ENCODE measurements at regions not wholly inside any gene's neighbourhood (a gene's known extent, or its start where the extent isn't known, plus 50 kb on each side); places are given as distances from the start of the nearest gene placed in this dataset.

- Histone ChIP-seq H3K4me1 (ENCODE audit: insufficient read depth, low read length) (no peaks in the 10 kb centered on the region), H4K20me1 (ENCODE audit: insufficient read depth, low read length) (no peaks in the 10 kb centered on the region), H3K36me3 (ENCODE audit: insufficient read depth, low read length) (no peaks in the 10 kb centered on the region), H3K9ac (ENCODE audit: low read depth, low read length) (no peak overlapping the region), H2AFZ (ENCODE audit: low read depth, low read length) (no peak overlapping the region), H3K27ac (ENCODE audit: low read length) (no peak overlapping the region), H3K27me3 (ENCODE audit: insufficient read depth, low read length, poor library complexity) (no peaks in the 10 kb centered on the region), H3K79me2 (ENCODE audit: insufficient read depth, low read length) (no peaks in the 10 kb centered on the region), H3K9me3 (ENCODE audit: insufficient read depth, low read length, severe bottlenecking) (no peaks in the 10 kb centered on the region), H3K4me3 (ENCODE audit: low read depth in 1 of 2, low read length in 2 of 2) (no peak overlapping the region), H3K4me2 (ENCODE audit: insufficient read depth, low read length) (no peak overlapping the region)
- DNase-seq (no peak), ATAC-seq (ENCODE audit: insufficient read depth, low read depth) (no peak)
- no peak for TF ChIP-seq EZH2 (IDR thresholded peaks at IDR 0.05; ENCODE audit: borderline replicate concordance, low read depth, low read length, severe bottlenecking)
- TF ChIP-seq, protein P1, sequence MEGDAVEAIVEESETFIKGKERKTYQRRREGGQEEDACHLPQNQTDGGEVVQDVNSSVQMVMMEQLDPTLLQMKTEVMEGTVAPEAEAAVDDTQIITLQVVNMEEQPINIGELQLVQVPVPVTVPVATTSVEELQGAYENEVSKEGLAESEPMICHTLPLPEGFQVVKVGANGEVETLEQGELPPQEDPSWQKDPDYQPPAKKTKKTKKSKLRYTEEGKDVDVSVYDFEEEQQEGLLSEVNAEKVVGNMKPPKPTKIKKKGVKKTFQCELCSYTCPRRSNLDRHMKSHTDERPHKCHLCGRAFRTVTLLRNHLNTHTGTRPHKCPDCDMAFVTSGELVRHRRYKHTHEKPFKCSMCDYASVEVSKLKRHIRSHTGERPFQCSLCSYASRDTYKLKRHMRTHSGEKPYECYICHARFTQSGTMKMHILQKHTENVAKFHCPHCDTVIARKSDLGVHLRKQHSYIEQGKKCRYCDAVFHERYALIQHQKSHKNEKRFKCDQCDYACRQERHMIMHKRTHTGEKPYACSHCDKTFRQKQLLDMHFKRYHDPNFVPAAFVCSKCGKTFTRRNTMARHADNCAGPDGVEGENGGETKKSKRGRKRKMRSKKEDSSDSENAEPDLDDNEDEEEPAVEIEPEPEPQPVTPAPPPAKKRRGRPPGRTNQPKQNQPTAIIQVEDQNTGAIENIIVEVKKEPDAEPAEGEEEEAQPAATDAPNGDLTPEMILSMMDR (IDR thresholded peaks at IDR 0.05; ENCODE audit: borderline replicate concordance, extremely low read depth, low read length, poor library complexity, severe bottlenecking): no peak
Observed at GRCh38 chr9:115637661-115638060, 515.9 kb upstream of the PAPPA start.

- no peak for ATAC-seq (ENCODE audit: insufficient read depth, low read depth)
- Histone ChIP-seq H3K79me2 (ENCODE audit: insufficient read depth, low read length) (no peaks in the 10 kb centered on the region), H3K27ac (ENCODE audit: low read length) (no peak overlapping the region), H3K9me3 (ENCODE audit: insufficient read depth, low read length, severe bottlenecking) (no peaks in the 10 kb centered on the region), H2AFZ (ENCODE audit: low read depth, low read length) (no peak overlapping the region), H3K4me2 (ENCODE audit: insufficient read depth, low read length) (no peak overlapping the region), H3K27me3 (ENCODE audit: insufficient read depth, low read length, poor library complexity) (no peaks in the 10 kb centered on the region), H3K4me3 (ENCODE audit: low read depth in 1 of 2, low read length in 2 of 2) (no peak overlapping the region), H3K36me3 (ENCODE audit: insufficient read depth, low read length) (no peaks in the 10 kb centered on the region), H3K9ac (ENCODE audit: low read depth, low read length) (no peak overlapping the region), H3K4me1 (ENCODE audit: insufficient read depth, low read length) (no peaks in the 10 kb centered on the region), H4K20me1 (ENCODE audit: insufficient read depth, low read length) (no peaks in the 10 kb centered on the region)
- TF ChIP-seq, protein P1 (IDR thresholded peaks at IDR 0.05; ENCODE audit: borderline replicate concordance, extremely low read depth, low read length, poor library complexity, severe bottlenecking): no peak
- TF ChIP-seq EZH2 (IDR thresholded peaks at IDR 0.05; ENCODE audit: borderline replicate concordance, low read depth, low read length, severe bottlenecking): no peak
- DNase-seq: no peak
Observed at GRCh38 chr9:115640887-115641286, 512.7 kb upstream of the PAPPA start.

DNA sequence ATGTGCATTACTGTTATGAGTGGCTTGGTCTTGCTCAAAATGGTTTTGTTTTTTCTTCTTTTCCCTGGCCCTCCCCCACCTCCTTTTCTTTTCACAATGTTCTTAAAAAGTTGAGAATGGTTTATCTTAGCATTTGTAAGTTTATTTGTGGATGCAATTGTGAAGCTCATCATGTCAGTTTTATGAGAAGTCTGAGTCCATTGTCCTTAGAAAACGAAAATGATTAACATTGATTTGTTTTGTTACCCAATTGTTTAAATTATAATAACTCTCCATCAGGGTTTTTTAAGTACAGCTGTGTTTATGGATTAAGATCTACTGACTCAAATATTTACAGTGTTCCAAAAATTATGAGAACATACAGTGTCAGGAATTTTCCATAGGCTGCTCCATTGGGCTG is 511.3 kb upstream of the PAPPA start:
- DNase-seq: no peak
- Histone ChIP-seq H4K20me1 (ENCODE audit: insufficient read depth, low read length) (no peaks in the 10 kb centered on the region), H2AFZ (ENCODE audit: low read depth, low read length) (no peak overlapping the region), H3K27ac (ENCODE audit: low read length) (no peak overlapping the region), H3K4me1 (ENCODE audit: insufficient read depth, low read length) (no peaks in the 10 kb centered on the region), H3K36me3 (ENCODE audit: insufficient read depth, low read length) (no peaks in the 10 kb centered on the region), H3K79me2 (ENCODE audit: insufficient read depth, low read length) (no peaks in the 10 kb centered on the region), H3K4me2 (ENCODE audit: insufficient read depth, low read length) (no peak overlapping the region), H3K9me3 (ENCODE audit: insufficient read depth, low read length, severe bottlenecking) (no peaks in the 10 kb centered on the region), H3K4me3 (ENCODE audit: low read depth in 1 of 2, low read length in 2 of 2) (no peak overlapping the region), H3K9ac (ENCODE audit: low read depth, low read length) (no peak overlapping the region), H3K27me3 (ENCODE audit: insufficient read depth, low read length, poor library complexity) (no peaks in the 10 kb centered on the region)
- TF ChIP-seq EZH2 (IDR thresholded peaks at IDR 0.05; ENCODE audit: borderline replicate concordance, low read depth, low read length, severe bottlenecking): no peak
- TF ChIP-seq, protein P1 (IDR thresholded peaks at IDR 0.05; ENCODE audit: borderline replicate concordance, extremely low read depth, low read length, poor library complexity, severe bottlenecking): no peak
- ATAC-seq (ENCODE audit: insufficient read depth, low read depth): no peak

Measured in DND-41 (cell line).